ENCODE measurements at regions not wholly inside any gene's neighbourhood (a gene's known extent, or its start where the extent isn't known, plus 50 kb on each side); places are given as distances from the start of the nearest gene placed in this dataset.

DNA sequence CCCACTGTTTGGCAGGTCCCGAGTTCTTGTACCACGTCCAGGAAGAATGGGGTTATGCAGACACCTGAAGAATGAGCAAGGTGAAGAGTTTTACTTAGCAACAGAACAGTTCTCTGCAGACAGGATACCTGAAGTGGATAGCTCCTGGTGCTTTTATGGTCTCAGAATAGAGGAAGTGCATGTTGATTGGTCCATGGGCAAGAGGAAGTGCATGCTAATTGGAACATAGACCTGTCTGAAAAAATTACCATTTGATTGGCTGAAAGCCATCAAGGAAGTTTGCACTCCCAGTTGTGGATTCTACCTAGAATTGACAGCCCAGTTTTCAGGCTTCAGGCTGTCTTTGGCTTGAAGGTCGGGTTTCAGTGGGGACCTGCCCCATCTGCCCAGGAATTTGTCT lies 887.5 kb downstream of the FAT4 start:
- no peaks in the 10 kb centered on the region for H3K27me3 ChIP-seq (ENCODE audit: control insufficient read depth, insufficient read depth, low read length)
- no peak for DNase-seq (ENCODE audit: low read depth in 2 of 2)
- H3K79me2 ChIP-seq (ENCODE audit: control insufficient read depth, insufficient read depth, low read length): no peaks in the 10 kb centered on the region
- no peak overlapping the region for H3K27ac ChIP-seq (ENCODE audit: insufficient read depth, low read length)
- H3K4me3 ChIP-seq (replicated peaks in 1 of 4; ENCODE audit: control extremely low read depth in 1 of 4, insufficient read depth in 1 of 4, low read depth in 3 of 4, low read length in 4 of 4): no peak overlapping the region
- TF ChIP-seq EZH2 (IDR thresholded peaks at IDR 0.05; ENCODE audit: low read length, missing control alignments) (no peak), CTCF (conservative IDR thresholded peaks at IDR 0.05 in 1 of 2, IDR thresholded peaks at IDR 0.05 in 1 of 2; ENCODE audit: low read depth in 1 of 2, low read length in 2 of 2) (no peak)
- H2AFZ ChIP-seq (ENCODE audit: low read length): no peak overlapping the region
- H4K20me1 ChIP-seq (ENCODE audit: control insufficient read depth, extremely low read depth, insufficient read depth, low read length): no peaks in the 10 kb centered on the region
- no peak overlapping the region for H3K9ac ChIP-seq (ENCODE audit: insufficient read depth, low read length)
- no peaks in the 10 kb centered on the region for H3K9me3 ChIP-seq (ENCODE audit: control insufficient read depth, insufficient read depth, low read depth, low read length)
- no peaks in the 10 kb centered on the region for H3K36me3 ChIP-seq (ENCODE audit: control insufficient read depth, insufficient read depth, low read length)
- H3K4me2 ChIP-seq (ENCODE audit: extremely low read depth, insufficient read depth, low read length): no peak overlapping the region
- H3K4me1 ChIP-seq (ENCODE audit: control insufficient read depth, extremely low read depth, insufficient read depth, low read length): no peaks in the 10 kb centered on the region

GRCh38 chr4:126207910-126208309 lies 893.2 kb downstream of the FAT4 start:
- Histone ChIP-seq H2AFZ (ENCODE audit: low read length) (no peak overlapping the region), H3K9me3 (ENCODE audit: control insufficient read depth, insufficient read depth, low read depth, low read length) (no peaks in the 10 kb centered on the region), H3K27ac (ENCODE audit: insufficient read depth, low read length) (no peak overlapping the region), H4K20me1 (ENCODE audit: control insufficient read depth, extremely low read depth, insufficient read depth, low read length) (no peaks in the 10 kb centered on the region), H3K36me3 (ENCODE audit: control insufficient read depth, insufficient read depth, low read length) (no peaks in the 10 kb centered on the region), H3K27me3 (ENCODE audit: control insufficient read depth, insufficient read depth, low read length) (no peaks in the 10 kb centered on the region), H3K4me1 (ENCODE audit: control insufficient read depth, extremely low read depth, insufficient read depth, low read length) (no peaks in the 10 kb centered on the region), H3K4me2 (ENCODE audit: extremely low read depth, insufficient read depth, low read length) (no peak overlapping the region), H3K9ac (ENCODE audit: insufficient read depth, low read length) (no peak overlapping the region), H3K4me3 (replicated peaks in 1 of 4; ENCODE audit: control extremely low read depth in 1 of 4, insufficient read depth in 1 of 4, low read depth in 3 of 4, low read length in 4 of 4) (no peak overlapping the region), H3K79me2 (ENCODE audit: control insufficient read depth, insufficient read depth, low read length) (no peaks in the 10 kb centered on the region)
- DNase-seq (ENCODE audit: low read depth in 2 of 2): no peak
- no peak for TF ChIP-seq CTCF (conservative IDR thresholded peaks at IDR 0.05 in 1 of 2, IDR thresholded peaks at IDR 0.05 in 1 of 2; ENCODE audit: low read depth in 1 of 2, low read length in 2 of 2)
- TF ChIP-seq EZH2 (IDR thresholded peaks at IDR 0.05; ENCODE audit: low read length, missing control alignments): no peak

DNA sequence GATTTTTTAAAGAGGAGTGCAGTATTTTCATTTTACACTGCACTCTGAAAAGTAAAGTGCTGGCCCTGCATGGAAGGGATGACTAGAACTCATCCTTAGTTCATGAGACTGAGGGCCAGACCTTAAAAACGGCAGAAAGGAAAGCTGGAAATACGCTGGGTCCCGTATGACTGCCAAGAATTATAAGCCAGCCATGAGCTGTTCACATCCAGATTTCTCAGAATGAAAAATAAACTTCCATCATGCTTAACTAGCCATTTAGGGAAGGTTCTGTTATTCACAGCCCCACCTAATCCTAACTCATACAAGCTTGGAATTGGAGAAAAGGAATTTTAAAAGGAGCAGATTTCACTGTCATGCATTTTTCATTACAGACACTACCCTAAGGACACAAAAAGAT lies 894.4 kb downstream of the FAT4 start:
- no peaks in the 10 kb centered on the region for H3K27me3 ChIP-seq (ENCODE audit: control insufficient read depth, insufficient read depth, low read length)
- no peak overlapping the region for H3K4me2 ChIP-seq (ENCODE audit: extremely low read depth, insufficient read depth, low read length)
- TF ChIP-seq EZH2 (IDR thresholded peaks at IDR 0.05; ENCODE audit: low read length, missing control alignments) (no peak), CTCF (conservative IDR thresholded peaks at IDR 0.05 in 1 of 2, IDR thresholded peaks at IDR 0.05 in 1 of 2; ENCODE audit: low read depth in 1 of 2, low read length in 2 of 2) (no peak)
- peak in 1 of 2 donors; percentile 39 for DNase-seq (ENCODE audit: low read depth in 2 of 2)
- no peak overlapping the region for H3K9ac ChIP-seq (ENCODE audit: insufficient read depth, low read length)
- H3K79me2 ChIP-seq (ENCODE audit: control insufficient read depth, insufficient read depth, low read length): no peaks in the 10 kb centered on the region
- H3K4me1 ChIP-seq (ENCODE audit: control insufficient read depth, extremely low read depth, insufficient read depth, low read length): no peaks in the 10 kb centered on the region
- H3K27ac ChIP-seq (ENCODE audit: insufficient read depth, low read length): no peak overlapping the region
- no peaks in the 10 kb centered on the region for H3K9me3 ChIP-seq (ENCODE audit: control insufficient read depth, insufficient read depth, low read depth, low read length)
- H4K20me1 ChIP-seq (ENCODE audit: control insufficient read depth, extremely low read depth, insufficient read depth, low read length): no peaks in the 10 kb centered on the region
- H2AFZ ChIP-seq (ENCODE audit: low read length): peak overlapping the region; percentile 36
- H3K4me3 ChIP-seq (replicated peaks in 1 of 4; ENCODE audit: control extremely low read depth in 1 of 4, insufficient read depth in 1 of 4, low read depth in 3 of 4, low read length in 4 of 4): no peak overlapping the region
- H3K36me3 ChIP-seq (ENCODE audit: control insufficient read depth, insufficient read depth, low read length): no peaks in the 10 kb centered on the region

All from fibroblast of lung (primary cell).